IPS DF 4.7 (cell line): ENCODE measurements at regions not wholly inside any gene's neighbourhood (a gene's known extent, or its start where the extent isn't known, plus 50 kb on each side); places are given as distances from the start of the nearest gene placed in this dataset.
A peak's percentile ranks its signal among the peaks of the same experiment; 100 is the strongest.

Experiments
- DNase-seq: peaks from one replicate; pipeline ENCODE4 v3.0.0-alpha.2; 2013; ENCODE audit warnings: low spot score; ENCODE audit errors: extremely low read depth

- peak; percentile 2 for DNase-seq
Measured at GRCh38 chr13:85896516-85897450, 97.6 kb upstream of the SLITRK6 start.

DNA sequence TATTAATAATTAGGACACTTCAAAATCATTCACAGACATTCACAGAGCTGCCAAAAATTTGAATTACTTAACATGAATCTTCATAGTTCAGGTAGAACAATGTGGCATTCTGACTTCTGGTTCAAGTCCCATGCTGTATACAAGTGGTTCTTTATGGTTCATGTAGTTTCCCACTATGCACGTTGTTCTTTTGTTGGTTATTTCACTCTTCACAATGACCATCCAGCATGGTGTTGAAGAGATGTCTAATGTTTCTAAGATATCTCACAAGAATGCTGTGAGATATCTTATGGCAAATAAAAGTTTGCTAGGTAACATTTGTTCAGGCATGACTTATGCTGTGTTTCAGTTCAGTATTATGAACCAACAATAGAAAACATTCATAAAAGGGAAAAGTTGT, 88.2 kb upstream of the SLITRK6 start:
- DNase-seq, result no peak

- DNase-seq, result no peak
Measured at GRCh38 chr13:85879014-85879413, 79.8 kb upstream of the SLITRK6 start.

DNA sequence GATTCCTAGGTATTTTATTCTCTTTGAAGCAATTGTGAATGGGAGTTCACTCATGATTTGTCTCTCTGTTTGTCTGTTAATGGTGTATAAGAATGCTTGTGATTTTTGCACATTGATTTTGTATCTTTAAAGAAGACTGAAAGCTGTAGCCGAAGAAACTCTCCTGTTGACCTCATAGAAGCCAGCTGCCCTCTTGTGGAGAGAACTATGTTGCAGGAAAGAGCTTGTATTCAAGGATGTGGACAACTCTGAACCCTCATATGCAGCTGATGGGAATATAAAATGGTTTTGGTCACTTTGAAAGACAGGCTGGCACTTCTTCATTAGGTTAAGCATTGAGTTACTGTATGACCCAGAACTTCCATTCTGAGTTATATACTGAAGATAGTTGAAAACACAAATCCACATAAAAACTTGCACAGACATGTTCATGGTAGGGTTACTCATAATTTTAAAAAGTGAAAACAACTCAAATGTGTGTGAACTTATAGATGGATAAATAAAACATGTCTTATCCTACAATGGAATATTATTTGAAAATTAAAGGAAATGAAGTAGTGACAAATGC, 65.8 kb upstream of the SLITRK6 start:
- DNase-seq, result peak; percentile 16

DNA sequence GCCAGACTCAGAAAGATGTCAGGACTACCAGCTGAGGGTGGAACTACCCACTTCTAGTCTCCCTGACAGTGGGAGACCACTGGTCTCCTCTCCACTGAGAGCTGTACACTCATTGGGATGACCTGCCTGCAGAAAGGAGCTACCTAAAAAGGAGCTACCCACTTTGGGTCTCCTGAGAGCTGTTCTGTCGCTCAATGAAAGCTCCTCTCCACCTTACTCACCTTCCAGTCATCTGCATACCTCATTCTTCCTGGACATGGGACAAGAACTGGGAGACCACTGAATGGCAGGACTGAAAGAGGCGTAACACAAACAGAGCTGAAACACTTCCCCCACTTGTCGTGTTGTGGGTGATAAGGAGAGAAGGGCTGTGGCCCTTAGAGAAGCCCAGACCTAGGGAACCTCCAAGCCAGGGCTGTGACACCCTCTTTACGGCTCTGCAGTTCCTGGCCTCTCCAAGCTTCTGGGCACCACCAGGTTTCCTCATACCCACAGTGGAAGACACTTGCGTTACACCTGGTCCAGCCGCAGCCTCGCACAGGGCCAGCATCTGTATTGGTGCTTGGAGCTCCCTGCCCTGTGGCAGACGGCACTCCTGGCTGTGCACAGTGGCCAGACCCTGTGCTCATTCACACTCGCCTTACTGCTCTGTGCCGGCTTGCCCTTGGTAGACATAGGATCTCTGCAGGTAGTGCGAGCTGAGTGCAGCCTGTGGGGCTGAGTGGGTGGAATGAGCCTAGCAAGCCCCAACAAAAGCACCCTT, 54.9 kb upstream of the SLITRK6 start:
- no peak for DNase-seq

DNA sequence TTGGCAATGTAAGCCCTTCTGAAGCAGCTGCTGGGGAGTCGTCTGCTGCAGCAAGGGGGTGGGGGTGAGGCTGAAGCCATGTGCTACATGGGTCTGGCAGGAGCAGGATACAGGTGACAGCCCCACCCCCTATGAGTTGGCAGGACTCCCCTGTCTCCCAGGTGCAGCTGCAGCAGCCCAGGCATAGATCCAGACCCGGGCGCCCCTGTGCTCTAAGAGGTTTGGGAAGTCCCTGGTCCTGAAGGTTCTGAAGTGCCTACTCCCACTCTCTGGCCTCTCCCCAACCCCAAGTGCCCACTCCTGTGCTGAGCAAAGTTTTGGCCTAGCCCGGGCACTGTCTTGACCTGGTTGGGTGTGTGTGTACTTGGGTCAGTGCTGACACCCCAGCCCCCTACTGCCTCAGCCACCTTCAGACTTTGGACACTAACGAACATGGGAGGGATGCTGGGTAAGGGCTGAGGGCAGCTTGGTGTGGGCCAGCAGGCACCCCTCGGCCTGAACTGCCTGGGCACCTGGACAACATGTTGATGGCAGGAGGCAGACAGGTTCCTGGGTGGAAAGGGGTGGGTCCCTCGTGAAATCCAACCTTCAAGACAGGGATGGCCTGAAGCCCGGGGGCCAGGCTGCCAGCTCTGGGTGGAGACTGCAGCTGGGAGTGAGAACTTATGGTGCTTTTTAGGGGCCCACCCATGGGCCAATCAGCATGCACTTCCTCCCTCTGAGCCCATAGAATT, 54.1 kb upstream of the SLITRK6 start:
- no peak for DNase-seq
